WTC11 (cell line): ENCODE measurements at regions not wholly inside any gene's neighbourhood (a gene's known extent, or its start where the extent isn't known, plus 50 kb on each side); places are given as distances from the start of the nearest gene placed in this dataset.

Experiments used
- ATAC-seq: fragments of 200-7000 bp; cut with Tn5 transposase; 2 replicates; pipeline ENCODE4 v1.10.0; 2021; ENCODE audit warnings: mild to moderate bottlenecking, moderate library complexity
- CTCF ChIA-PET: fragments of 300-600 bp; sonication (Branson Sonifier 250); formaldehyde crosslinking; loops from one replicate; lab custom pipeline; 2021; ENCODE audit warnings: antibody characterized with exemption; lab: Charles Lee
- POLR2A ChIA-PET: fragments of 350-600 bp; sonication (Branson Sonifier 250); formaldehyde crosslinking; loops from one replicate; lab custom pipeline; 2021; ENCODE audit warnings: antibody characterized with exemption; lab: Charles Lee
- DNase-seq: peaks from one replicate; pipeline ENCODE4 v3.0.0; 2021; ENCODE audit warnings: low spot score
- H3K27ac Mint-ChIP-seq: 2 replicates; pipeline ENCODE4 v1.8.0; 2021; ENCODE audit warnings: mixed read lengths
- H3K27me3 Mint-ChIP-seq: 2 replicates; pipeline ENCODE4 v1.8.0; 2021; ENCODE audit warnings: low read depth, mild to moderate bottlenecking, moderate library complexity, mixed read lengths
- H3K36me3 Mint-ChIP-seq: 2 replicates; pipeline ENCODE4 v1.8.0; 2021; ENCODE audit warnings: mixed read lengths
- H3K4me1 Mint-ChIP-seq: 2 replicates; pipeline ENCODE4 v1.8.0; 2022; ENCODE audit warnings: mixed read lengths
- H3K4me3 Mint-ChIP-seq: 2 replicates; pipeline ENCODE4 v1.8.0; 2021; ENCODE audit warnings: mild to moderate bottlenecking, moderate library complexity, mixed read lengths
- H3K9me3 Mint-ChIP-seq: 2 replicates; pipeline ENCODE4 v1.8.0; 2021; ENCODE audit warnings: mixed read lengths
- ATF3 ChIP-seq: sonication (generic); formaldehyde crosslinking; conservative IDR thresholded peaks from 2 replicates; pipeline ENCODE4 v1.8.1; 2022; ENCODE audit warnings: mild to moderate bottlenecking, missing genetic modification reagents
- ATF6 ChIP-seq: sonication (generic); formaldehyde crosslinking; IDR thresholded peaks from 2 replicates; pipeline ENCODE4 v1.8.1; 2023; ENCODE audit warnings: mild to moderate bottlenecking, missing genetic modification reagents
- CREB1 ChIP-seq: sonication (generic); formaldehyde crosslinking; IDR thresholded peaks from 2 replicates; pipeline ENCODE4 v1.8.0; 2023; ENCODE audit warnings: mild to moderate bottlenecking, missing genetic modification reagents
- CREM ChIP-seq: sonication (generic); formaldehyde crosslinking; IDR thresholded peaks from 2 replicates; pipeline ENCODE4 v1.8.1; 2022; ENCODE audit warnings: mild to moderate bottlenecking, missing genetic modification reagents, moderate library complexity
- FOXP1 ChIP-seq: sonication (generic); formaldehyde crosslinking; IDR thresholded peaks from 2 replicates; pipeline ENCODE4 v1.8.0; 2022; ENCODE audit warnings: missing genetic modification reagents, mild to moderate bottlenecking, moderate library complexity, borderline replicate concordance
- GTF2I ChIP-seq: fragments of 250-450 bp; sonication (Bioruptor Pico); conservative IDR thresholded peaks from 2 replicates; pipeline ENCODE4 v1.4.0; 2021; ENCODE audit warnings: mild to moderate bottlenecking
- HMGXB4 ChIP-seq: sonication (generic); formaldehyde crosslinking; IDR thresholded peaks from 2 replicates; pipeline ENCODE4 v1.8.1; 2023; ENCODE audit warnings: mild to moderate bottlenecking, moderate library complexity, missing genetic modification reagents
- IRF1 ChIP-seq: sonication (generic); formaldehyde crosslinking; IDR thresholded peaks from 2 replicates; pipeline ENCODE4 v1.8.0; 2023; ENCODE audit warnings: missing genetic modification reagents
- PRDM15 ChIP-seq: sonication (generic); formaldehyde crosslinking; IDR thresholded peaks from 2 replicates; pipeline ENCODE4 v1.8.0; 2022; ENCODE audit warnings: missing genetic modification reagents
- RELA ChIP-seq: sonication (generic); formaldehyde crosslinking; IDR thresholded peaks from 2 replicates; pipeline ENCODE4 v1.8.1; 2022; ENCODE audit warnings: missing genetic modification reagents, mild to moderate bottlenecking, borderline replicate concordance
- RORB ChIP-seq: fragments of 250-450 bp; sonication (Bioruptor Pico); IDR thresholded peaks from 2 replicates; pipeline ENCODE4 v1.9.0; 2021; ENCODE audit warnings: mild to moderate bottlenecking
- SOX15 ChIP-seq: fragments of 250-450 bp; sonication (Bioruptor Pico); IDR thresholded peaks from 2 replicates; pipeline ENCODE4 v1.9.0; 2021; ENCODE audit warnings: mild to moderate bottlenecking
- TEAD1 ChIP-seq: sonication (generic); formaldehyde crosslinking; IDR thresholded peaks from 2 replicates; pipeline ENCODE4 v1.8.0; 2022; ENCODE audit warnings: mild to moderate bottlenecking, missing genetic modification reagents
- ZNF121 ChIP-seq: sonication (generic); formaldehyde crosslinking; IDR thresholded peaks from 2 replicates; pipeline ENCODE4 v1.8.0; 2023; ENCODE audit warnings: missing genetic modification reagents
- ZNF263 ChIP-seq: sonication (generic); formaldehyde crosslinking; IDR thresholded peaks from 2 replicates; pipeline ENCODE4 v1.8.1; 2022; ENCODE audit warnings: low read depth, mild to moderate bottlenecking, moderate library complexity, missing genetic modification reagents
- ZNF281 ChIP-seq: sonication (generic); formaldehyde crosslinking; IDR thresholded peaks from 2 replicates; pipeline ENCODE4 v1.8.0; 2023; ENCODE audit warnings: mild to moderate bottlenecking, missing genetic modification reagents
- ZNF396 ChIP-seq: fragments of 250-450 bp; sonication (Bioruptor Pico); IDR thresholded peaks from 2 replicates; pipeline ENCODE4 v1.8.0; 2021; ENCODE audit warnings: mild to moderate bottlenecking, moderate library complexity, borderline replicate concordance
- ZNF423 ChIP-seq: fragments of 250-450 bp; sonication (Bioruptor Pico); IDR thresholded peaks from 2 replicates; pipeline ENCODE4 v2.1.2; 2022; ENCODE audit warnings: mild to moderate bottlenecking, moderate library complexity
- ZNF425 ChIP-seq: fragments of 250-450 bp; sonication (Bioruptor Pico); conservative IDR thresholded peaks from 2 replicates; pipeline ENCODE4 v1.9.0; 2021; ENCODE audit warnings: mild to moderate bottlenecking
- ZNF671 ChIP-seq: fragments of 250-450 bp; sonication (Bioruptor Pico); IDR thresholded peaks from 2 replicates; pipeline ENCODE4 v1.8.0; 2021; ENCODE audit warnings: mild to moderate bottlenecking

- Mint-ChIP-seq H3K36me3 (no peaks in the 10 kb centered on the region), H3K4me3 (no peak overlapping the region), H3K27ac (no peak overlapping the region), H3K4me1 (no peaks in the 10 kb centered on the region), H3K9me3 (no peaks in the 10 kb centered on the region), H3K27me3 (no peaks in the 10 kb centered on the region)
- POLR2A ChIA-PET = no interaction called here
- DNase-seq (no peak), ATAC-seq (no peak)
- CTCF ChIA-PET = interaction anchor here (0.5 kb wide), 1 partner anchor 88 kb away, joined by 3 read pairs; no protein-coding TSS in a partner anchor
- TF ChIP-seq SOX15 (CRISPR knock-in tag) (no peak), ZNF425 (CRISPR knock-in tag) (no peak), ZNF396 (CRISPR knock-in tag) (no peak), HMGXB4 (CRISPR knock-in tag) (no peak), ATF6 (CRISPR knock-in tag) (no peak), ZNF671 (CRISPR knock-in tag) (no peak), TEAD1 (CRISPR knock-in tag) (no peak), ZNF263 (CRISPR knock-in tag) (no peak), RELA (no peak)
Measured at GRCh38 chr15:38084289-38084688, 149.8 kb downstream of the TMCO5A start.

- H3K4me3 Mint-ChIP-seq = no peak overlapping the region
- H3K4me1 Mint-ChIP-seq = no peaks in the 10 kb centered on the region; the same call in 1 of the 2 replicates
- no peaks in the 10 kb centered on the region for H3K27me3 Mint-ChIP-seq
- ATAC-seq (no peak), DNase-seq (no peak)
- CTCF ChIA-PET = no interaction called here
- H3K27ac Mint-ChIP-seq = no peak overlapping the region
- no peaks in the 10 kb centered on the region for H3K9me3 Mint-ChIP-seq
- no peak for TF ChIP-seq ZNF423 (CRISPR knock-in tag)
- no peak for TF ChIP-seq FOXP1 (CRISPR knock-in tag)
- TF ChIP-seq CREB1 (CRISPR knock-in tag) = no peak
- no peak for TF ChIP-seq IRF1 (CRISPR knock-in tag)
- no peak for TF ChIP-seq RORB (CRISPR knock-in tag)
- TF ChIP-seq GTF2I (CRISPR knock-in tag) = no peak
- TF ChIP-seq ZNF281 (CRISPR knock-in tag) = no peak
- no peak for TF ChIP-seq ATF3 (CRISPR knock-in tag)
- TF ChIP-seq CREM (CRISPR knock-in tag) = no peak
- TF ChIP-seq PRDM15 (CRISPR knock-in tag) = no peak
- TF ChIP-seq ZNF121 (CRISPR knock-in tag) = no peak
- POLR2A ChIA-PET = no interaction called here
- no peaks in the 10 kb centered on the region for H3K36me3 Mint-ChIP-seq
Measured at GRCh38 chr15:38085114-38085513, 150.7 kb downstream of the TMCO5A start.
